ENCODE measurements at regions not wholly inside any gene's neighbourhood (a gene's known extent, or its start where the extent isn't known, plus 50 kb on each side); places are given as distances from the start of the nearest gene placed in this dataset.

DNA sequence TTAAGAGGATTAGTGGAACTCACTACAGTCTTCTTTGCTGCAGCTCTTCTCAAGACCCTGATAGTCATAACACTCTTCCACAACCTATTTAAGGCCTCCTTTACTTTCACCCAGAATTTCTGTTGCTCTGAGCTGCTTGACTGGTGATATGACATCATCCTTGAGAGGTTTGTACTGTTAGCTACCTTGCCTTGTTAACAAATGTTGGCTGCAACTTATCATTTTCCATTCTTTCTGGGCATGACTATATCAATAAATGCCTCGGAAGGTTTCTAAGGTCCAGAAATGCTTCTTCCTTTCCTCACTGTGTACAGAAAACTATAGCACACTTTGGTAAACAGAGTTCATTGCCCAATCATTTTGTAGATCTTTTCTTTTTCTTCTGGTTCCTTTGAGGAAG is 1292.2 kb upstream of the TMPRSS15 start:
- no peaks in the 10 kb centered on the region for H3K27me3 ChIP-seq
- no peak for ATAC-seq (ENCODE audit: low FRiP score in 2 of 2)
- TF ChIP-seq EP300 (IDR thresholded peaks at IDR 0.05) (no peak), POLR2A (IDR thresholded peaks at IDR 0.05) (no peak), POLR2AphosphoS5 (IDR thresholded peaks at IDR 0.05) (no peak)
- TF ChIP-seq, protein P1, sequence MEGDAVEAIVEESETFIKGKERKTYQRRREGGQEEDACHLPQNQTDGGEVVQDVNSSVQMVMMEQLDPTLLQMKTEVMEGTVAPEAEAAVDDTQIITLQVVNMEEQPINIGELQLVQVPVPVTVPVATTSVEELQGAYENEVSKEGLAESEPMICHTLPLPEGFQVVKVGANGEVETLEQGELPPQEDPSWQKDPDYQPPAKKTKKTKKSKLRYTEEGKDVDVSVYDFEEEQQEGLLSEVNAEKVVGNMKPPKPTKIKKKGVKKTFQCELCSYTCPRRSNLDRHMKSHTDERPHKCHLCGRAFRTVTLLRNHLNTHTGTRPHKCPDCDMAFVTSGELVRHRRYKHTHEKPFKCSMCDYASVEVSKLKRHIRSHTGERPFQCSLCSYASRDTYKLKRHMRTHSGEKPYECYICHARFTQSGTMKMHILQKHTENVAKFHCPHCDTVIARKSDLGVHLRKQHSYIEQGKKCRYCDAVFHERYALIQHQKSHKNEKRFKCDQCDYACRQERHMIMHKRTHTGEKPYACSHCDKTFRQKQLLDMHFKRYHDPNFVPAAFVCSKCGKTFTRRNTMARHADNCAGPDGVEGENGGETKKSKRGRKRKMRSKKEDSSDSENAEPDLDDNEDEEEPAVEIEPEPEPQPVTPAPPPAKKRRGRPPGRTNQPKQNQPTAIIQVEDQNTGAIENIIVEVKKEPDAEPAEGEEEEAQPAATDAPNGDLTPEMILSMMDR (IDR thresholded peaks at IDR 0.05), result no peak

DNA sequence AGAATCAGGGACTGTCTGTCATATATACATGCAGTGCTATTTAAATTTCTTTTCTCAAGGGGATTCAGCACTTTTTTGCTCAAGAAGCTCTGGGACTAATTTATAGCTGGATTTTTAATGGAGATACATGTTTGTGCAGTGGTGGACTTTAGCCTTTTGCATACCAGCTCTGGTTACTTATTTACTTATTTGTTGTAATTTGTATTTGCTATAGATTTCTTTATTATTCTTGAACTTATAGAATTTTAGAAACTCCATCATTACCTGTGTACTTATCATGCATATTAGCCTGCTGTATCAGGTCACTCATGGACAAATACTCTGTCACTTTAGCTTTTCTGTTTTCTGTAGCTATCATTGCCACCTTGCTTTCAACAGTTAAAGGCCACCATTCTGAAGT is 1296.9 kb upstream of the TMPRSS15 start:
- H3K27me3 ChIP-seq, result no peaks in the 10 kb centered on the region
- no peaks in the 10 kb centered on the region for H3K36me3 ChIP-seq
- ATAC-seq (ENCODE audit: low FRiP score in 2 of 2), result no peak
- H3K4me1 ChIP-seq, result no peaks in the 10 kb centered on the region
- H3K4me3 ChIP-seq, result no peak overlapping the region
- H3K27ac ChIP-seq, result no peak overlapping the region
- TF ChIP-seq POLR2A (IDR thresholded peaks at IDR 0.05), result no peak
- no peak for TF ChIP-seq POLR2AphosphoS5 (IDR thresholded peaks at IDR 0.05)
- TF ChIP-seq EP300 (IDR thresholded peaks at IDR 0.05), result no peak
- no peak for DNase-seq
- no peaks in the 10 kb centered on the region for H3K9me3 ChIP-seq

More for the DNA sequence above, 1292.2 kb upstream of the TMPRSS15 start:
- Histone ChIP-seq H3K36me3 (no peaks in the 10 kb centered on the region), H3K4me1 (no peaks in the 10 kb centered on the region), H3K4me3 (no peak overlapping the region), H3K27ac (no peak overlapping the region), H3K9me3 (no peaks in the 10 kb centered on the region)
- WGBS, 2 donors, result 32 to 78% methylated on average over 1 of the region's 1 CpG
- DNase-seq, result no peak

DNA sequence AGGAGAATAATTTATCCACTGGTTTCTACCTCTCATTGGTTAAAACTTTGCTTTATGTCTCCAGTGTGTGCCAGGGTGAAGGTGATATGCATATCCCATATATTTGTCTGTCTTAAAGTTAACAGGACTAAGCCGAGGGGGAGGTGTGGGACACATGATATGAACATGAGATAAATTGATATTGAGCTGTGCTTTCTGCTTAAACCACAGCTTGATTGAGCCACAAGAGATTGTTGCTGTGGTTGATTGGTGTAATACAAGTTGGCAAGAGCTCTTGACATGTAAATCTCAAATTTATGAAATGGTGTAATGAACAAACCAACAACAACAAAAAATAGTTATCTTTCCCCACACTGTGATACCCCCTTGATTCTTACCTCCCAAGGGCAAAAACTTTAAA is 1295.5 kb upstream of the NCAM2 start:
- no peak for TF ChIP-seq EP300 (IDR thresholded peaks at IDR 0.05)
- TF ChIP-seq, protein P1 (IDR thresholded peaks at IDR 0.05), result no peak
- TF ChIP-seq POLR2A (IDR thresholded peaks at IDR 0.05), result no peak
- no peak for TF ChIP-seq POLR2AphosphoS5 (IDR thresholded peaks at IDR 0.05)
- Histone ChIP-seq H3K27me3 (no peaks in the 10 kb centered on the region), H3K4me3 (no peak overlapping the region), H3K27ac (no peak overlapping the region), H3K9me3 (no peaks in the 10 kb centered on the region), H3K36me3 (no peaks in the 10 kb centered on the region), H3K4me1 (no peaks in the 10 kb centered on the region)
- DNase-seq, result no peak
- 29 to 78% methylated on average over 1 of the region's 1 CpG for WGBS, 2 donors
- no peak for ATAC-seq (ENCODE audit: low FRiP score in 2 of 2)

DNA sequence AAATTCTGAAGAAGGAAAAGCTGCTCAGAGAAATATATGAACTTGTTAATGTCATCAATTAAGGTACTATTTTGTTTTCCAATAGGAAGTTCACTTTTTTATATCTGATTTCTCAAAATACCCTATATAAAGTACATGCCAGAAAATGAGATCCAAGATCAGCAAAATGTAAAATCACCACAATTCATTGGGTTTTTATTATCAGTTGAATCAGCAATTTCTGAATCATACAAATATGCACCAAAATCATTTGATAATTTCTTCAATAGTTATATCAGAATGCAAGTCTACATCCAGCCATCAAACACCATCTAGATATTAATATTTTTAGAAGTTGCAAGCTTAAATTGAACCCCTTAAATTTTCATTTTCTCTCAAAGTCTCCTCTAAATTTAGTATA is 1293.4 kb upstream of the NCAM2 start:
- H3K36me3 ChIP-seq, result no peaks in the 10 kb centered on the region
- no peak for DNase-seq
- H3K4me3 ChIP-seq, result no peak overlapping the region
- no peaks in the 10 kb centered on the region for H3K4me1 ChIP-seq
- no peak overlapping the region for H3K27ac ChIP-seq
- H3K27me3 ChIP-seq, result no peaks in the 10 kb centered on the region
- TF ChIP-seq POLR2AphosphoS5 (IDR thresholded peaks at IDR 0.05) (no peak), POLR2A (IDR thresholded peaks at IDR 0.05) (no peak), EP300 (IDR thresholded peaks at IDR 0.05) (no peak)
- TF ChIP-seq, protein P1 (IDR thresholded peaks at IDR 0.05), result no peak
- ATAC-seq (ENCODE audit: low FRiP score in 2 of 2), result no peak
- H3K9me3 ChIP-seq, result no peaks in the 10 kb centered on the region

DNA sequence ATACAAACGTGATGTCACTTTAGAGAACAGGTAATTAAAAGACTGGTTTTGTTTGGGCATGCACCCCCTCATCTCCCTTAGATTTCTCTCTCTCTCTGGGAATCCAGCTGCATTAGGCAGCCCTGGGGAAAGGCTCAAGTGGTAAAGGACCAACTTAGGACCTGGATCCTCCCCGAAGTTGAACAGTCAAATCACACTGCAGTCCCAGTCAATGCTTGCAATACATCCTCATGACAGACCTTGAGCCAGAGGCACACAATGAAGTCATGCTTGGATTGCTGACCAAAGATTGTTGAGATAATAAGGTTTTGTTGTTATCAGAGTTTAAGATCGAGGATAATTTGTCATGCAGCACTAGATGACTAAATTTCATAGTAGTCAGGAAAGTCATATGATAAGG is 1285.8 kb upstream of the NCAM2 start:
- TF ChIP-seq EP300 (IDR thresholded peaks at IDR 0.05) (no peak), POLR2AphosphoS5 (IDR thresholded peaks at IDR 0.05) (no peak), POLR2A (IDR thresholded peaks at IDR 0.05) (no peak)
- TF ChIP-seq, protein P1 (IDR thresholded peaks at IDR 0.05), result no peak
- H3K4me3 ChIP-seq, result no peak overlapping the region
- H3K27me3 ChIP-seq, result no peaks in the 10 kb centered on the region
- H3K9me3 ChIP-seq, result no peaks in the 10 kb centered on the region
- no peak for ATAC-seq (ENCODE audit: low FRiP score in 2 of 2)
- no peak overlapping the region for H3K27ac ChIP-seq
- H3K36me3 ChIP-seq, result no peaks in the 10 kb centered on the region
- H3K4me1 ChIP-seq, result no peaks in the 10 kb centered on the region
- 69 to 73% methylated on average over 3 of the region's 3 CpGs for WGBS, 2 donors
- no peak for DNase-seq
